Thoracic aorta (tissue), 2 donors: ENCODE measurements at regions not wholly inside any gene's neighbourhood (a gene's known extent, or its start where the extent isn't known, plus 50 kb on each side); places are given as distances from the start of the nearest gene placed in this dataset.

ENCODE experiments used
- ATAC-seq: fragments of 150-250 bp; one replicate; pipeline ENCODE4 v1.8.0; 2017; ENCODE audit warnings: low read depth; ENCODE audit not compliant: insufficient number of reproducible peaks, low FRiP score
- DNase-seq: peaks from one replicate; pipeline ENCODE4 v3.0.0-alpha.2; 2020; ENCODE audit warnings: low spot score
- H3K27ac ChIP-seq, 2 donors: fragments of 200-600 bp; sonication (generic); 1 replicate in 1 of 2; 2 replicates in 1 of 2; pipeline ENCODE4 v1.5.1; 2016; ENCODE audit warnings: mild to moderate bottlenecking in 2 of 2, moderate library complexity in 2 of 2
- H3K27me3 ChIP-seq: fragments of 200-600 bp; sonication (generic); replicated peaks from 2 replicates; pipeline ENCODE4 v1.6.0; 2016; ENCODE audit warnings: mild to moderate bottlenecking; ENCODE audit not compliant: insufficient read depth
- H3K36me3 ChIP-seq: fragments of 200-600 bp; sonication (generic); one replicate; pipeline ENCODE4 v1.5.1; 2016
- H3K4me1 ChIP-seq, 2 donors: fragments of 200-600 bp; sonication (generic); 1 replicate in 1 of 2; 2 replicates in 1 of 2; pipeline versions ENCODE4 v1.5.1 to v1.6.0; 2016; ENCODE audit warnings: low read depth in 2 of 2, mild to moderate bottlenecking in 1 of 2; ENCODE audit not compliant: control insufficient read depth in 1 of 2
- H3K4me3 ChIP-seq: fragments of 200-600 bp; sonication (generic); 2 replicates; pipeline ENCODE4 v1.5.1; 2016; ENCODE audit warnings: mild to moderate bottlenecking
- H3K9me3 ChIP-seq: fragments of 200-600 bp; sonication (generic); 2 replicates; pipeline ENCODE4 v1.5.1; 2016
- CTCF ChIP-seq: fragments of 200-600 bp; sonication (generic); IDR thresholded peaks from one replicate; pipeline ENCODE4 v1.5.1; 2019; ENCODE audit warnings: antibody characterized with exemption

- Histone ChIP-seq H3K9me3 (no peaks in the 10 kb centered on the region), H3K27me3 (no peaks in the 10 kb centered on the region), H3K4me1 (no peaks in the 10 kb centered on the region), H3K27ac (no peak overlapping the region), H3K36me3 (no peaks in the 10 kb centered on the region), H3K4me3 (no peak overlapping the region)
- TF ChIP-seq CTCF, result no peak
- no peak for ATAC-seq
- DNase-seq, result no peak
Observed at GRCh38 chr11:98625526-98625925, 395.2 kb upstream of the CNTN5 start.

GRCh38 chr11:98630736-98631135, 390.0 kb upstream of the CNTN5 start:
- no peak overlapping the region for H3K4me3 ChIP-seq
- no peak for TF ChIP-seq CTCF
- ATAC-seq (no peak), DNase-seq (no peak)
- no peaks in the 10 kb centered on the region for H3K36me3 ChIP-seq
- H3K27me3 ChIP-seq, result no peaks in the 10 kb centered on the region
- H3K4me1 ChIP-seq, result no peaks in the 10 kb centered on the region
- no peaks in the 10 kb centered on the region for H3K9me3 ChIP-seq
- no peak overlapping the region for H3K27ac ChIP-seq

GRCh38 chr11:98657711-98658110, 363.0 kb upstream of the CNTN5 start:
- H3K4me3 ChIP-seq, result no peak overlapping the region
- DNase-seq, result no peak
- no peak overlapping the region for H3K27ac ChIP-seq
- no peaks in the 10 kb centered on the region for H3K27me3 ChIP-seq
- no peak for ATAC-seq
- no peaks in the 10 kb centered on the region for H3K36me3 ChIP-seq
- no peaks in the 10 kb centered on the region for H3K9me3 ChIP-seq
- no peak for TF ChIP-seq CTCF
- H3K4me1 ChIP-seq, result no peaks in the 10 kb centered on the region

- no peaks in the 10 kb centered on the region for H3K4me1 ChIP-seq
- ATAC-seq (no peak), DNase-seq (no peak)
- H3K9me3 ChIP-seq, result no peaks in the 10 kb centered on the region
- no peak overlapping the region for H3K27ac ChIP-seq
- no peak for TF ChIP-seq CTCF
- H3K36me3 ChIP-seq, result no peaks in the 10 kb centered on the region
- no peak overlapping the region for H3K4me3 ChIP-seq
- H3K27me3 ChIP-seq, result no peaks in the 10 kb centered on the region
Observed at GRCh38 chr11:98659431-98659830, 361.3 kb upstream of the CNTN5 start.

- no peak for TF ChIP-seq CTCF
- DNase-seq (no peak), ATAC-seq (no peak)
- no peaks in the 10 kb centered on the region for H3K4me1 ChIP-seq
- H3K4me3 ChIP-seq, result no peak overlapping the region
- no peaks in the 10 kb centered on the region for H3K9me3 ChIP-seq
- no peaks in the 10 kb centered on the region for H3K27me3 ChIP-seq
- no peak overlapping the region for H3K27ac ChIP-seq
- H3K36me3 ChIP-seq, result no peaks in the 10 kb centered on the region
Observed at GRCh38 chr11:98674390-98674789, 346.4 kb upstream of the CNTN5 start.
